HG03378 (cell line): ENCODE measurements at regions not wholly inside any gene's neighbourhood (a gene's known extent, or its start where the extent isn't known, plus 50 kb on each side); places are given as distances from the start of the nearest gene placed in this dataset.
"Not testable (repeated sequence)": the region's sequence is repeated elsewhere in the genome, so short reads cannot be mapped to it uniquely, and the experiment has no call there.

ENCODE experiments used
- ATAC-seq: cut with Tn5 transposase; IDR thresholded peaks from one replicate; pipeline ENCODE4 v1.9.1; 2021; ENCODE audit warnings: mild to moderate bottlenecking, moderate library complexity; ENCODE audit not compliant: unreplicated experiment

- ATAC-seq: no peak
Measured at GRCh38 chr10:8278099-8278498, 223.6 kb downstream of the GATA3 start.

- ATAC-seq: no peak
Measured at GRCh38 chr10:8279598-8279997, 225.1 kb downstream of the GATA3 start.

GRCh38 chr10:8280946-8281345 is 226.5 kb downstream of the GATA3 start:
- ATAC-seq: no peak

- ATAC-seq: no peak
Measured at GRCh38 chr10:8282340-8282739, 227.9 kb downstream of the GATA3 start.

- no peak for ATAC-seq
Measured at GRCh38 chr10:8283166-8283905, 228.8 kb downstream of the GATA3 start.

- no peak for ATAC-seq
Measured at GRCh38 chr10:8283986-8284385, 229.5 kb downstream of the GATA3 start.

GRCh38 chr10:8285970-8286369 is 231.5 kb downstream of the GATA3 start:
- ATAC-seq: not testable (repeated sequence)

- ATAC-seq: no peak
Measured at GRCh38 chr10:8288600-8288999, 234.1 kb downstream of the GATA3 start.

- no peak for ATAC-seq
Measured at GRCh38 chr10:8289186-8289924, 234.9 kb downstream of the GATA3 start.

GRCh38 chr10:8294779-8295178 is 240.3 kb downstream of the GATA3 start:
- no peak for ATAC-seq

GRCh38 chr10:8295311-8295710 is 240.8 kb downstream of the GATA3 start:
- ATAC-seq: no peak

GRCh38 chr10:8296090-8296733 is 241.7 kb downstream of the GATA3 start:
- no peak for ATAC-seq

GRCh38 chr10:8296734-8297101 is 242.2 kb downstream of the GATA3 start:
- no peak for ATAC-seq

- ATAC-seq: no peak
Measured at GRCh38 chr10:8297107-8297506, 242.6 kb downstream of the GATA3 start.

GRCh38 chr10:8297959-8298358 is 243.5 kb downstream of the GATA3 start:
- no peak for ATAC-seq

- no peak for ATAC-seq
Measured at GRCh38 chr10:8298896-8299570, 244.5 kb downstream of the GATA3 start.

- no peak for ATAC-seq
Measured at GRCh38 chr10:8300925-8301324, 246.4 kb downstream of the GATA3 start.

GRCh38 chr10:8301333-8301732 is 246.8 kb downstream of the GATA3 start:
- no peak for ATAC-seq

GRCh38 chr10:8301831-8302230 is 247.3 kb downstream of the GATA3 start:
- ATAC-seq: no peak

GRCh38 chr10:8302565-8302964 is 248.1 kb downstream of the GATA3 start:
- no peak for ATAC-seq

GRCh38 chr10:8304861-8305260 is 250.4 kb downstream of the GATA3 start:
- no peak for ATAC-seq
